ENCODE measurements at regions not wholly inside any gene's neighbourhood (a gene's known extent, or its start where the extent isn't known, plus 50 kb on each side); places are given as distances from the start of the nearest gene placed in this dataset.
"Not testable (repeated sequence)": the region's sequence is repeated elsewhere in the genome, so short reads cannot be mapped to it uniquely, and the experiment has no call there.

DNA sequence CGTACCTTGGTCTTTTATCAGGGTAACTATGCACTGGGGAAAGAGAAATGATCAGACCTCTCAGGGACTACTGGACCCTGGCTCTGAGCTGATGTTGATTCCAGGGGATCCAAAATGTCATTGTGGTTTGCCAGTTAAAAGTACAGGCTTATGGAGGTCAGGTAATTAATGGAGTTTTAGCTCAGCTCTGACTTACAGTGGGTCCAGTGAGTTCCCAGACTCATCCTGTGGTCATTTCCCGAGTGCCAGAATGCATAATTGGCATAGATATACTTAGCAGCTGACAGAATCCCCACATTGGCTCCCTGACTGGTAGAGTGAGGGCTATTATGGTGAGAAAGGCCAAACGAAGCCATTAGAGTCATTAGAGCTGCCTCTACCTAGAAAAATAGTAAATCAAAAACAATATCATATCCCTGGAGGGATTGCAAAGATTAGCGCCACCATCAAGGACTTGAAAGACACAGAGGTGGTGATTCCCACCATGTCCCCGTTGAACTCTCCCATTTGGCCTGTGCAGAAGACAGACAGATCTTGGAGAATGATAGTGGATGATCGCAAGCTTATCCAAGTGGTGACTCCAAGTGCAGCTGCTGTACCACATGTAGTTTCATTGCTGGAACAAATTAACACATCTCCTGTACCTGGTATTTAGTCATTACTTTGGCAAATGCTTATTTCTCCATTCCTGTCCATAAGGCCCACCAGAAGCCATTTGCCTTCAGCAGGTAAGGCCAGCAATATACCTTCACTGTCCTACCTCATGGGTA is 152.4 kb downstream of the THBS2 start:
- no peak for DNase-seq (ENCODE audit: low spot score)

DNA sequence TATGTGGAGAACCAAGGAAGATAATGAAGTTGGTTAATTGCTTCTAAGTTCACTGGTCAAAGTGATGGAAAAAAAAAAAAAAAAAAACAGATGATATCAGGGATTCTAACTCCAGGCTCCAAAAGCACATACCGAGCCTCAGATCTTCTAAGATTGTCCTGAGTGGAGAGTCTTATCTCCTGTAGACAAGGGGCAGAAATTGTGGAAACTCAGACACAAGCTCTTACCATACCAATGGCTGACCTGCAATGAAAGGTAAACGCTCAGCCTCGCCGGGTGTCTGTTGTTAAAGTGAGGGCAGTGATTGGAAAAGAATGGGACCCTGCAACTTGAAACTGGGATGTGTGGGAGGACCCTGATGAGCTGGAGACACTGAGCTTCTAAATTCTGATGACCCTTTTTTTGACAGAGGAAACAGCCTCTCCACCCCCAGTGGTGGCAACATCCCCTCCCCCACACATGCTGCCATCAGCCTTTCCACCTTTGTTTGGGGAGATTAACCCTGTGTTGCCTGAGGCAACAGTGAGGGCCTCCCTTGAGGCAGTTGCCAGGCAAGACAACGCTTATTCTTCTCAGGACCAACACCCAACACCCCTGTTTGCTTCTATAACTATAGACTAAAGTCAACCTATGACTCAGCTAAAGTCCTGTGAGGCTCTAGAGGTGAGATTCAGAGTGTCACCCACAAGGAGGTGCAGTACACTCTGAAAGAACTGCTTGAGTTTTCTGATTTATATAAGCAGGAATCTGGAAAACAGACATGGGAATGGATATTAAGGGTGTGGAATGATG is 154.0 kb downstream of the THBS2 start:
- no peak for DNase-seq (ENCODE audit: low spot score)

DNA sequence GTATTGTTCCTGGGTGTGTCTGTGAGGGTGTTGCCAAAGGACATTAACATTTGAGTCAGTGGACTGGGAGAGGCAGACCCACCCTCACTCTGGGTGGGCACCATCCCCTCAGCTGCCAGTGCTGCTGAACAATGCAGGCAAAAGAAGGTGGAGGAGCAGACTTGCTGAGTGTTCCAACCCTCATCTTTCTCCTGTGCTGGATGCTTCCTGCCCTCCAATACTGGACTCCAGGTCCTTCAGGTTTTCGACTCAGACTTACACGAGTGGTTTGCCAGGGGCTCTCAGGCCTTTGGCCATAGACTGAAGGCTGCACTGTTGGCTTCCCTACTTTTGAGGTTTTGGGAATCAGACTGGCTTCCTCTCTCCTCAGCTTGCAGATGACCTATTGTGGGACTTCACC is 155.0 kb downstream of the THBS2 start:
- not testable (repeated sequence) for DNase-seq (ENCODE audit: low spot score)

DNA sequence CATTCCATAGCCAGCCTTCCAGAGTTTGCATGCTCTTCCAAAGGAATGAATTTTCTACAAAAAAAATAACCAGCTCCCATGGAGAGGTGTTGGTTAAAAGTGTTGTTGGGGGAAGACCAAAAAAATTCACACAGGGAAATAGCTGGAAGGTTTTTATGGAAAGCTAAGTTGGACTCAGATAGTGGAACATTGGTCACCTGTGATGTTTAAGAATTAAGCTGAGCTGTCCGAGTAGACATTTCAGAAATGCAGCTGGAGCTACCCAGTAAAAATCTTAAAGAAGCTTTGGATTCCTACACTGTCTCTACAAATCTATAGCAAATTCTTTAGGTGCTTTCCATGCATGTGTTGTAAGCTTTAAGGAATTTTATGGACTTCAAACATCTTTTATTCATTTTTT is 155.5 kb downstream of the THBS2 start:
- DNase-seq (ENCODE audit: low spot score) = no peak

DNA sequence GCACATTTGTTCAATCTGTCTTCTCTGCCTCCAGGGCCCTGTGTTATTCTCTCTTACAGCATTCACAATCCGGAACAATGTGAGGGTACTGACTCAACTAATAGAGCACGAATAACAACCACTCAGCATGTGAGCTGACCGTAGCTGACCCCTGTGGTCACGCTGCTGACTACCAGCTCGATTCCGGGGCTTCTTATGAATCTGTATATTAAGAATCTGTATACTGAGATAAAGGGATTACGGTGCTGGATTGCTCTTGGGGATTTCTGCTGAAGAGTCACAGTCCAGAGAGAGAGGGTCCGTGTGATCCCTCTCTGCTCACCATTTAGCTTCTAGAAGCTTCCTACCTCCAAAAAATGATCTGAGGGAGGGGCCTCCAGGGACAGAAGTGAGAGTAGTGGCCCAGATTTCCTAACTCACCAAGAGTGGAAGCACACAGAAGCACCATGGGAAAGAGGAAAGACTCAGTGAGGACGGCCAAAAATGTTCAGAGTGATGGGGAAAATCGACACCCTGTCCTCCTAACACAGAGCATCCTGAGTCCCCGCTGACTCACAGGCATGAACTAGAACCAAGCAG is 156.2 kb downstream of the THBS2 start:
- peak; percentile 41 for DNase-seq (ENCODE audit: low spot score)

- DNase-seq (ENCODE audit: low spot score) = no peak
Observed at GRCh38 chr6:169096388-169096787, 157.3 kb downstream of the THBS2 start.

DNA sequence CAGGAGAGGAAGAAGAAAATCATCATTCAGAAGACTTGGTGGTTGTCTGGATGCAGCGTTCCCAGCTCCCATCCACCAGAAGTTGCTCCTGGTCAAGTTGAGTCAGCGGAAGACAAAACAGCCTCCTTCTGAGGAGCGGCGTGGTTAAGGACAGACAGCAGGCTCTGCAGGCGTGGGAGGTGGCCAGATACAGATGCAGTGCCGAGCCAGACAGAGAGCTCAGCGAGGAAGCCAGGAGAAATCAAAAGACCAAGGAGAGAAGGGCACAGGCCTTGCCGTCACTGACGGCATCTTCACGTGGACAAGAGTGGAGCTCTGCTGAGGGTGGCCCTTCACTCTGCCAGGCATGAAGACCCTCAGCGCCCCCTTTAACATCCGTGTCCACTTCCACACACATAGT is 158.5 kb downstream of the THBS2 start:
- no peak for DNase-seq (ENCODE audit: low spot score)

DNA sequence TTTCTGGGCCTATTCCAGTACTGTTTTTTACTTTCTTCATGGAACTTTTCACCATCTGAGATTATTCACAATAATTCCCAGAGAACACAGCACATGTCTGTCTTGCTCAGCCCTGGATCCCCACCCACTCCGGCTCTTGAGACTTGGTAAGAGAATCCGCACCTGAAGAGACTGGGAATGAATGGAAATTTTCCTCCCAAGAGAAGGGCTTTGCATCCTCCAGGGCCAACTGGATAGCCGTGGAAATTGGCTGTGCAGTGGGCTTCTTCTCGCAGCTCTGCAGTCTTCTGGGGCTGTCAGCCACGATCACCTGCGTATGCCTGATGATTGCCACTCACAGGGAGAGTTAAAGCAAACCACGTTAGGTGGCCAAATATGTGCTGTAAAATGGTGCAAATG is 159.1 kb downstream of the THBS2 start:
- DNase-seq (ENCODE audit: low spot score) = no peak

GRCh38 chr6:169093770-169094551 is 159.7 kb downstream of the THBS2 start:
- DNase-seq (ENCODE audit: low spot score) = no peak

DNA sequence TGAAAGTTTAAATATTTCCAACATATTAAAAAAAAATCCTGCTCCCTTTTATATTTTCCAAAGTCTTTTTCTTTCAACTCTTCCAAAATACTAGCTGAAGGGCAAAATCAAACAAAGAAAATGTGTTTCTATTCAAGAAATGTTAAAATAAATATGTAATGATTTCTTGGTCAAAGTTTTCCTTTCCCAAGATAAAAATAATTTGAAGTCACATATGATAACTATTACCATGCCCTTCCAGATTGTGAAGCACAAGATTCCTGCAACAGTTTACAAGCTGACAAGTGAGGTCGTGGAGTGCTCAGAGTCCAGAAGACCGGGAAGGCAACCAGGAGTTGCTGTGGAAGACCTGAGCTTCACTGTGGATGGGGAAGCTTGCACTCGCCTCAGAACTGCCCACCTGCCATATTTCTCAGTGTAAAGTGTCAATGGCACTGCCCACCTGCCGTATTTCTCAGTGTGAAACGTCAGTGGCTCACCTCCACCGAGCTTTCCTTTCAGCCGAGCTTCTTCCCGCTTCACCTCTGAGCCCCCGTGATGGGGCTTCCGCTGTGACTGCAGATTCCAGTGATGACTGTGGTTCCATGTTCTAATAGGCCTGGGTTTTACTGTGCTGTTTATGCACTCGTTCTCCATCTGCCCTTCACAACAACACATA is 160.5 kb downstream of the THBS2 start:
- DNase-seq (ENCODE audit: low spot score) = no peak

GRCh38 chr6:169092375-169092774 is 161.3 kb downstream of the THBS2 start:
- no peak for DNase-seq (ENCODE audit: low spot score)

DNA sequence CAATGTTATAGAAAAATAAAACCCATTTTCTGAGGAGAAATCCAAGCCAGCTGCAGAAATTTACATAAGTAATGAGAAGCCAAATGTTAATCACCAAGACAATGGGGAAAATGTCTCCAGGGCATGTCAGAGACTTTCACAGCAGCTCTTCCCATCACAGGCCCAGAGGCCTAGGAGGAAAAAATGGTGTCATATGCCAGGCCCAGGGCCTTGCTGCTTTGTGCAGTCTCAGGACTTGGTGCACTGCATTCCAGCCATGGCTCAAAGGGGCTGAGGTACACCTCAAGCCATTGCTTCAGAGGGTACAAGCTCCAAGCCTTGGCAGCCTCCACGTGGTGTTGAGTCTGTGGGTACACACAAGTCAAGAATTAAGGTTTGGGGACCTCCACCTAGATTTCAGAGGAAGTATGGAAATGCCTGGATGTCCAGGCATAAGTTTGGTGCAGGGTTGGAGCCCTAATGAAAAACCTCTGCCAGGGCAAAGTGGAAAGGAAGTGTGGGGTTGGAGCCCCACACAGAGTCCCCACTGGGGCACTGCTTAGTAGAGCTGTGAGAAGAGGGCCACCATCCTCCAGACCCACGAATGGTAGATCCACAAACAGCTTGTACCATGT is 163.0 kb downstream of the THBS2 start:
- not testable (repeated sequence) for DNase-seq (ENCODE audit: low spot score)

- no peak for DNase-seq (ENCODE audit: low spot score)
Observed at GRCh38 chr6:169088762-169089161, 164.9 kb downstream of the THBS2 start.

DNA sequence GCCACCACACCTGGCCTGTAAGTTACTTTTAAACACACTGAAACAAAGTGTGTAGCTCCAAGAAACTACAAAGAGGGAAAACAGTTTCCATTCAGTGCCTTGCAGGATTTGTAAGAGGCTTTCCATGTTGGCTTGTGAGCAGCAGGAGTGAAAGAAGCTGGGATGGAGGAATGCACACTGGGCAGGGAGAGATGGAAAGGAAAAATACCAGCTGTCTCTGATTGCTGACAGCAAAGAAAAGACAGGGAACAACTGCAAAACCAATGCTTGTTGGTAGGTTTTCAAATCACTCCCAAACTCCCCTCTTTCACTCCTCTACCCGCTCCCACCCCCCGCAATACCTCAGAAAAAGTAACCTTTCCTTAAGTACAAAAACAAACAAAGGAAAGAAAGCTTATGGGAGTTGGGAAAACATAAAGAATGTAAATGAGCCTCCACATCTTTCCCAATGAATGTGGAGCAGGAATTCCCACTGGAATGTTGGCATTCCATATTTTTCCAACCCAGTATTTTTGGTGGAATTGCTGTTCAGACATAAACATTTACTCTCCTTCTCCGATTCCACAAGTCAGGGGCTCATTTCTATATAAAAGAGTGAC is 166.1 kb downstream of the THBS2 start:
- DNase-seq (ENCODE audit: low spot score) = no peak

DNA sequence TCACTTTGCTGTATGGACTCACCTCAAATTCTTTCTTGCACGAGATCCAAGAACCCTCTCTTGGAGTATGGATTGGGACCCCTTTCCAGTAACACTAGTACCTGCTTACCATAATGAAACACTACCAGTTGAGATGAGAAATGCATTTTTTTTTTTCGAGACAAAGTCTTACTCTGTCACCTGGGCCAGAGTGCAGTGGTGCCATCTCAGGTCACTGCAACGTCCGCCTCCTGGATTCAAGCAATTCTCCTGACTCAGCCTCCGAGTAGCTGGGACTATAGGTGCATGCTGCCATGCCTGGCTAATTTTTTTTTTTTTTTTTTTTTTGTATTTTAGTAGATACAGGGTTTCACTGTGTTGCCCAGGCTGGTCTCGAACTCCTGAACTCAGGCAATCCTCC is 167.0 kb downstream of the THBS2 start:
- not testable (repeated sequence) for DNase-seq (ENCODE audit: low spot score)

DNA sequence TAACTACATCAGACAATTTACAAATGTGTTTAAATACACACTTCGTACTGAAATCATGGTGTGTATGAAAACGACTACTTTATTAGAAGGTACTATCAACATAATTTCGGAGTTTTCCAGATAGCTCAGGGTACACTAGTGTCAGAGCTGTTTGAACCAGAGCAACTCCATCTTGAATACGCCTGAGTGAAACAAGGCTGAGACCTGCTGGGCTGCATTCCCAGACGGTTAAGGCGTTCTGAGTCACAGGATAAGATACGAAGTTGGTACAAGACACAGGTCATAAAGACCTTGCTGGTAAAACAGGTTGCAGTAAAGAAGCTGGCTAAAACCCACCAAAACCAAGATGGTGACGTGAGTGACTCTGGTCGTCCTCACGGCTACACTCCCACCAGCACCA is 167.6 kb downstream of the THBS2 start:
- no peak for DNase-seq (ENCODE audit: low spot score)

DNA sequence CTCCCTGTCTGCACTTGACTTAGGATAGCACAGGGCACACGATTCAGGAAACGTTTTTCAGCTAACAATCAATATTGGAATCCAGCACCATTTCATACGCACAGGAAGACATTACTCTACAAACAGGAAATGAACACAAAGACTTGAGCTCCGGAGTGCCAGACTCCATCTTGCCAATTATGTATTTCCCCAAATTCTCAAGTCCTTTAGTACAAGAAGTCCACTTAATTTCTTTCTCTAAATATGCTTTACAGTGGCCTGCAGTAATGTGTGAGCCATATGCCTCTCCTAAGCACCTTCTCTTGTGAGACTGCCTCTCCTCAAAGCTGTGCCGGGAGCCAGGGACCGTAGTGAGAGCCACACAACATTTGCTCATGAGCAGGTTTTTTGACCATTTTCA is 168.2 kb downstream of the THBS2 start:
- no peak for DNase-seq (ENCODE audit: low spot score)

DNA sequence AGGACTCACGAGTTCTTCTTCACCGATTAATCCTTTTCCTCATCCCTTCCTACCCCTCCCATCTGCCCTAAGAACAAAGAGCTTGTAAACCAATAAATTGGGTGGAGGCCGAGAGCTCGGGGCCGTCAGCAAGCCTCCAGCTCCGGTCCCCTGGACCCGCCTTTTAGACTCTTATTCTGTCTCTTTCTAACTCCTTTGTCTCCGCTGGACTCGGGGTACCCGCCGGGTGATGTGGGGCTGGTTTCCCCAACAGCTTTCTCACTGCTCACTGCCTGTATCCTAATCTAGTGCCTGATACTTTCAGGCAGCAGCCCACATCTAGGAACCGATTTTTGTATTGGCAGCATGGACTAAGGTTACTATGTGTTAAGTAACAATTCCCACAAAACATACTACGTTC is 169.1 kb downstream of the THBS2 start:
- DNase-seq (ENCODE audit: low spot score) = not testable (repeated sequence)

DNA sequence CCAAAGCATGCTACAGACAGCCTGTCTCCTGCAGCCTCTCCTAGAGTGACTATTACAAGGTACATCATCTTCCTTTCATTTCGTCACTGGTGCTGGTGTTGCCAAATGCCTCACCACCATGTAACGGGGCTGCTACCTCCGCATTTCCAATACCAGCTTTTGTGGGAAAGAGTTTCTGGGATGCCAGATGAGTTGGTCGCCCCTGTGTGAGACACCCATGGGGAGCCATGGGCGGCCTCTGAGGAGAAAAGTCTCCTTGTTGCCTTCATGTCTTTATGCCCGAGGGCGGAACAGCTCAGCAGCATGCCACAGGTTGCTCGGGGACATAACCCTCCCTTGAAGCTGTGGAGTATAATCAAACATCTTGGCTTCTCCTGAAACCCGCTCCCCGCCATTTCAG is 169.6 kb downstream of the THBS2 start:
- no peak for DNase-seq (ENCODE audit: low spot score)

GRCh38 chr6:169083508-169083874 is 170.2 kb downstream of the THBS2 start:
- no peak for DNase-seq (ENCODE audit: low spot score)
